Astrocyte of the spinal cord (primary cell): ENCODE measurements at regions not wholly inside any gene's neighbourhood (a gene's known extent, or its start where the extent isn't known, plus 50 kb on each side); places are given as distances from the start of the nearest gene placed in this dataset.

Experiments
- DNase-seq: peaks from one replicate; pipeline ENCODE4 v3.0.0; 2011; ENCODE audit warnings: low read depth, low spot score
- H3K4me3 ChIP-seq: 2 replicates; pipeline ENCODE4 v1.5.1; 2011; ENCODE audit warnings: low read depth, mild to moderate bottlenecking, low read length, moderate library complexity
- CTCF ChIP-seq: IDR thresholded peaks from 2 replicates; pipeline ENCODE4 v1.5.1; 2012; ENCODE audit warnings: low read depth, mild to moderate bottlenecking, low read length, inconsistent platforms
- in situ Hi-C: cut with HindIII; loops from 2 replicates; pipeline ENCODE4 v1.10.0; 2017; ENCODE audit warnings: low sequenced_read_pairs

GRCh38 chr9:96078897-96079490 lies 203.5 kb downstream of the ERCC6L2 start:
- DNase-seq, result no peak
- in situ Hi-C loops, result no loop called here
- no peak overlapping the region for H3K4me3 ChIP-seq
- no peak for TF ChIP-seq CTCF

- DNase-seq, result no peak
- TF ChIP-seq CTCF, result no peak
- in situ Hi-C loops, result no loop called here
- H3K4me3 ChIP-seq, result no peak overlapping the region
Observed at GRCh38 chr9:96075757-96076156, 200.3 kb downstream of the ERCC6L2 start.

- DNase-seq, result no peak
- no peak overlapping the region for H3K4me3 ChIP-seq
- in situ Hi-C loops, result no loop called here
- no peak for TF ChIP-seq CTCF
Observed at GRCh38 chr9:96075111-96075510, 199.6 kb downstream of the ERCC6L2 start.

- DNase-seq, result no peak
- in situ Hi-C loops, result no loop called here
- TF ChIP-seq CTCF, result no peak
- no peak overlapping the region for H3K4me3 ChIP-seq
Observed at GRCh38 chr9:96073531-96074480, 198.3 kb downstream of the ERCC6L2 start.

GRCh38 chr9:96072930-96073329 lies 197.4 kb downstream of the ERCC6L2 start:
- no peak for TF ChIP-seq CTCF
- in situ Hi-C loops, result no loop called here
- DNase-seq, result no peak
- H3K4me3 ChIP-seq, result no peak overlapping the region

GRCh38 chr9:96071815-96072124 lies 196.3 kb downstream of the ERCC6L2 start:
- no peak for TF ChIP-seq CTCF
- no peak overlapping the region for H3K4me3 ChIP-seq
- in situ Hi-C loops, result no loop called here
- no peak for DNase-seq
